DOHH2 (cell line): ENCODE measurements at regions not wholly inside any gene's neighbourhood (a gene's known extent, or its start where the extent isn't known, plus 50 kb on each side); places are given as distances from the start of the nearest gene placed in this dataset.

Source experiments
- EZH2phosphoT487 ChIP-seq: fragments of 200-600 bp; sonication (generic); IDR thresholded peaks from 2 replicates; pipeline ENCODE4 v1.6.1; 2017; ENCODE audit warnings: borderline replicate concordance, mild to moderate bottlenecking, antibody characterized with exemption, low read length, moderate library complexity, mixed read lengths
- TF ChIP-seq, protein P1 (sequence below): fragments of 200-600 bp; sonication (generic); IDR thresholded peaks from one replicate; pipeline ENCODE4 v1.5.1; 2014; ENCODE audit warnings: antibody characterized with exemption, mild to moderate bottlenecking, low read depth, low read length; ENCODE audit not compliant: poor library complexity, severe bottlenecking

DNA sequence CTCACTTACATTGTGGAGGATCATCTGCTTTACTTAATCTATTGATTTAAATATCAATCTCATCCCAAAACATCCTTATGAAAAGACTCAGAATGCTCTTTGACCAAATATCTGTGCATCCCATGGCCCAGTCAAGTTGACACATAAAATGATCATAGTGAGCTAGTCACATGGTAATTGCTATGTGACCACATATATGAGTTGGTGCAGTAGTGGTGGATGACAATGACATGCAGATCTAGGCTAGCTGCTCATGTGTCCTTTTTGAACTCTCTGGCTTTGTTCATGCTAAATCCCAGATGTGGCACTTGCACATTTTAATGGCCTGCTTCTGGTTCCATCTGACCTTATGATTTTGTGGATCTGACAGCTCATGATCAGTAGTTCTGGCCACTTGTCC lies 156.2 kb downstream of the NFKBIZ start:
- TF ChIP-seq, protein P1, sequence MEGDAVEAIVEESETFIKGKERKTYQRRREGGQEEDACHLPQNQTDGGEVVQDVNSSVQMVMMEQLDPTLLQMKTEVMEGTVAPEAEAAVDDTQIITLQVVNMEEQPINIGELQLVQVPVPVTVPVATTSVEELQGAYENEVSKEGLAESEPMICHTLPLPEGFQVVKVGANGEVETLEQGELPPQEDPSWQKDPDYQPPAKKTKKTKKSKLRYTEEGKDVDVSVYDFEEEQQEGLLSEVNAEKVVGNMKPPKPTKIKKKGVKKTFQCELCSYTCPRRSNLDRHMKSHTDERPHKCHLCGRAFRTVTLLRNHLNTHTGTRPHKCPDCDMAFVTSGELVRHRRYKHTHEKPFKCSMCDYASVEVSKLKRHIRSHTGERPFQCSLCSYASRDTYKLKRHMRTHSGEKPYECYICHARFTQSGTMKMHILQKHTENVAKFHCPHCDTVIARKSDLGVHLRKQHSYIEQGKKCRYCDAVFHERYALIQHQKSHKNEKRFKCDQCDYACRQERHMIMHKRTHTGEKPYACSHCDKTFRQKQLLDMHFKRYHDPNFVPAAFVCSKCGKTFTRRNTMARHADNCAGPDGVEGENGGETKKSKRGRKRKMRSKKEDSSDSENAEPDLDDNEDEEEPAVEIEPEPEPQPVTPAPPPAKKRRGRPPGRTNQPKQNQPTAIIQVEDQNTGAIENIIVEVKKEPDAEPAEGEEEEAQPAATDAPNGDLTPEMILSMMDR = no peak
- no peak for TF ChIP-seq EZH2phosphoT487
